Inflammatory macrophage treated with lipopolysaccharide for 1 hour (primary cell): ENCODE measurements at regions not wholly inside any gene's neighbourhood (a gene's known extent, or its start where the extent isn't known, plus 50 kb on each side); places are given as distances from the start of the nearest gene placed in this dataset.

Experiments used
- DNase-seq, 2 donors: peaks; one replicate each; pipeline ENCODE4 v3.0.0-alpha.2; 2020 to 2022

DNA sequence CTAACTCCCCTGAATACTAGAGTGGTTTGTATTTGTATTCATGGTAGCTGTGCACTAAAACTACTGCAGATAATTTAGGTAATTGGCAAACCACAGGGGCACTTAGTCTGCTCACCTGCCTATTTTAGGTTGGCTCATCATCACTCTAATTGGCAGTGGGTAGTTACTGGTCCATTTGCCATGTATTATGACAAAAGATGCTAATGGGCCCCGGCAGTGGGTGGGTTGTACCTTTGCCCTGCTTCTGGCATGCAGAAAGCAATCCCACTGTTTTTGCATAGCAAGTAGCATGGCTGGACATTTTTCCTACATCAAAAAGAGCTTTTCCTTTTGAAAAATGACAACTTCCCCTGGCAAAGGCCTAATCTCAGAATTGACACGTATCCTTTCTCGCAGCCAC, 741.4 kb upstream of the MAP3K7 start:
- DNase-seq, result no peak

DNA sequence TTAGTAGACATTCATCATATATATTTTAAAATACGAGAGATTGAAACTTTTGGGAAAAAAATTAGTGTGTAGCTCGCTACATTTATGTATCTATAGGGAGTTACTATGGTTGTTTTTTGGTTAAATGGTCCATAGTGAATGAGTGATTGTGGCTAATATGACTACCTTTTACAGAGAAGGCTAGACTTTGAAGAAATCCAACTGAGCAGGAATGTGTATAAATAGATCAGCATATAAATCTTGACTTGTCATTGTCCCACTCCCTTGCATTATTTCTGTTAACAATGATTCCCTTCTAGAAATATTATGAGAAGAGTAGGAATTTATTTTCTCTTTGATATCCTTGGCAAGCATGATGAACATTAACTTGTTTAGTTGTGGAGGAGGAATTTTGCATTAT, 737.8 kb upstream of the MAP3K7 start:
- DNase-seq, result no peak

DNA sequence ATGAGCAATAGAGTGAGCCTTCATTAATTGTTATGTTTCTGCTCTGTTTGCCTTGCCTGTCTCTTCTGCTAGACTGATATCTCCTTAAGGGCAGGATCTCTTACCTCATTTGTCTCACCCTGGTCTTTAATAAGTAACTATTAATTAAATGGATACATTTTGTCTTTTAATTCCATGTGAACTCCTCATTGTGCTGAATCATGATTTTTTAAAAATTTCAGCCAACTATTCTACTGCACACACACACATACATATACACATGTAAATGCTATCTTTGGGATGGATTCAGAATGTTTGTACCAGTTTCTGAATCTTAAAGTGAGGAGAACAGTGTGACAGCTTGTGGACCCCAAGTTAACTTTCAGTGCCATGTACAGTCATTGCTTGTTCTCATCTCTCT, 731.1 kb upstream of the MAP3K7 start:
- no peak for DNase-seq

DNA sequence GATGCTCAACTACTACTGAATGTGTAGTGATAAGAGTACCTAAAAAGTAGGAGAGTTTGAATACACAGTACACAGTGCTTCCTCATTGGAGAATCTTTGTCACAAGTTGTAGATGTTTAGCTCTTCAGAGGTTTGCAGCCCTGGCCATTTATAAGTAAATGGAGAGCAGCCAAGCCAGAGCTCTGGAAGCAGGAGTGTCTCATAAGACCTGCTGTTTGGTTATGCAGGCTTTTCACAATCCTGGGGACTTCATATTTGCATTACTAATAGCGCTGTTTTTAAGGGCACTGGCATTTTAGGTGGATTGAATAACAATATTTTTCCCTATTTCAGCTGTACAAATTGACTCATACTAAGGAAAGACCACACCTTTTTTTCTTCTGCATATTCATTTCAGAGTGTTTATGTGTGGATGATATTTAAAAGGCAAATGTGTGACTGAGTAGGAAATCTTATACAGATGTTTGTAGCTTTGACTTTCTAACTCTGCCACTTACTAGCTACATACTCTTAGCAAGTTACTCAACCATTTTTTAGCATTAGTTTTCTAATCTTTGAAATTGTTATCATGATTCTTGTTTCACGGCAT, 730.5 kb upstream of the MAP3K7 start:
- no peak for DNase-seq

DNA sequence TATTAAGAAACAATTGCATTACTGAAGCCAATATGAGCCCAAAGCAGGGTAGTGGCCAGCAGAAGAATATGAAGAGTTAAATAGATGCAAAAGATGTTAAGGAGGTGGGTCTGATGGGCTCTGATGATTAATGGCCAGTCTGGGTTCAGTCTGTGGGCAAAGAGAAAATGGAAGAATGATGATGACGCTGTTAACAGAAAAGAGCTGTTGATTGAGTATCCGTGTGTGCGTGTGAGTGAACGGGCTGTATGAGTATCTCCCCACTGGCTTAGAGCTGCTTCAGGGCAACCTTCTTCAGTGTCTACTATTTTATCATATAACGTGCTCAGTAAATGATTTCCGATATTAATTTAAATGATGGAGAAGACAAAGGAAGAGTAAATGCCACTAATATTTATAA, 723.3 kb upstream of the MAP3K7 start:
- DNase-seq, result no peak

DNA sequence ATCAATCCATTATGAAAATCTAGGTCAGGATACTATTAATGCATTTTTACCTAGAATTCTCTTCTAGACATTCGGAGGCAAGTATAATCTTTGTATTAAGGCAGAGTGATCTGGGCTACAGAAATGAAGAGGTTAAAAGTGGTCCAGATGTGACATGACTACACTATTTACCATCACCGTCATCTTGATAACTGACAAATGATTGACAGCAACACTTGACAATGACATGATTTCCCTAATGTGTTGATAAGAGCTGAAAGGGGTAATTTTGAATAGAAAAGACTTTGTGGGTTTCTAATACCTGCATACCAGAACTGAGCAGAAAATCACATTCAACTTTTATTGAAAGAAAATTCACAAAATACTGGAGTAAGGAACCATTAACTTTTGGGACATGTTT, 718.9 kb upstream of the MAP3K7 start:
- DNase-seq, result no peak

DNA sequence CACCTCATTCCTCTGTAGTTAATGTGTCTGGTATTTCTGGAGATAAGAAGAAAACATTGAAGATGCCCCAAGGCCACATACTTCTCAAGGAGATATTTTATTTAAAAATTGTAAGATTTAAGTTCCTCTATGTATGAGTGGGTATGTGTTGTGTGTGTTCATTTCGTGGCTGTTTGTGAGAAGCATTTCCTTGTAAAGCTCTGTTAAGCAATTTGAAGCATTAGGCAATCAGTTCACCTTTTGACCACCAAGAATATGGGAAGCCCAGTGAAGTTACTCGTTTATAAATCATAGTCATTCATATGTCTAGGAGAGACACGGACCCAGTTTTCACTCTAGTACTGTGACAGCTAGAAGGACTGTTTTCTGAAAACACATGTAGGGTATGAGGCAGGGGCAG, 717.6 kb upstream of the MAP3K7 start:
- no peak for DNase-seq

DNA sequence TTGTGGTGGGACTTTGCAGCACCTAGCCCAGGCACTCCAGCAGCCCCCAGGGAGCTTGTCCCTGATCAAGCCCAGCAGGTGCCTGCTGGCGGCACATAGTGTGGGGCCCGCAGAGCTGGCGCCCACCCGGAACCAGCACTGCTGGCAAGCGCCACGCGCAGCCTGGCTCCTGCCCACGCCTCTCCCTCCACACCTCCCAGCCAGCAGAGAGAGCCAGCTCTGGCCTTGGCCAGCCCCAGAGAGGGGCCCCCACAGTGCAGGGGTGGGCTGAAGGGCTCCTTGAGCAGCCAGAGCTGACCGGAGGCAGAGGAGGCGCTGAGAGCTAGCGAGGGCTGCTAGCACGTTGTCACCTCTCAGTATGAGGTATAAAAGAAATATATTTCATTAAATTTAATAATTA, 716.5 kb upstream of the MAP3K7 start:
- DNase-seq, result no peak

DNA sequence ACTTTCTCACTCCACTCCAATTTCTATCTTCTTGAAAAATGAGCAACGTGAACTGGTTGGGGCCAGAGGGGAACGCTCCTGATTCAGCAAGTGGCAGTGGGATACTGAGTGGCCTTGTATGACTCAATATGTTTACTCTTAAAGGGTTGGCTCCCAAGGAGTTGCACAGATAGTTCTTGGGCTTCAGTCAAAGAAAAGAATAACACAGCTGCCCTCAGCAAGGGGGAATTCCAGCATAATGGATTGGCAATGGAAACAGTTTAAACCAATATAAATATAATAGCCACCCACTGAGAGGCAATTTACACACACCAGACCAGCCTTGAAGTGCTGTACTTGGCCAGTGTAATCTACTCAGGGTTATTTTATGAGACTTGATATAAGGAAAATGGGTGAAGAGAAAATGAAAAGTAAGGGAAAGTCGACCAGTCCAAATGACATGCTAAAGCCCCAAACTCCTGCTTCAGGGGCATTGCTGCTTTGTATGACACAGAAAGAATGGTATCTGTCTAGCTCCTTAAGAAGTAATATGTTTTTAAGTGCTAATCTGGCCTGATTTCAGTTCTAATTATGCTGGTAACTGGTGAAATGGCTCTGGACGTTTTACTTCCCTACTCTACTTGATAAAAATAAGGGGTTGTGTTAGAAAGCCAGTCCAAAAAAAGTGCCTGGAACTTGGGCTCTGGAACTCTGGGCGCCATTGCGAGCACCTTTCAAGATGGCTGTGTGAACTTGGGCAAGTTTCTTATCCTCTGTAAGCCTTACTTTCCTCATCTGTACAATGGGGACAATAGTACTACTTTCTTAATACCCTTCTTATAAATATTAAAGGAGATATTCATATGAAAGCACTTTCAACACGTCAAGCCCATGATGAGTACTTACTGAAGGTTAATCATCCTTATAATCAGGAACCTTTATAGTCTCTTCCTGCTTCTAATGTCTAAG, 712.9 kb upstream of the MAP3K7 start:
- DNase-seq, result no peak

DNA sequence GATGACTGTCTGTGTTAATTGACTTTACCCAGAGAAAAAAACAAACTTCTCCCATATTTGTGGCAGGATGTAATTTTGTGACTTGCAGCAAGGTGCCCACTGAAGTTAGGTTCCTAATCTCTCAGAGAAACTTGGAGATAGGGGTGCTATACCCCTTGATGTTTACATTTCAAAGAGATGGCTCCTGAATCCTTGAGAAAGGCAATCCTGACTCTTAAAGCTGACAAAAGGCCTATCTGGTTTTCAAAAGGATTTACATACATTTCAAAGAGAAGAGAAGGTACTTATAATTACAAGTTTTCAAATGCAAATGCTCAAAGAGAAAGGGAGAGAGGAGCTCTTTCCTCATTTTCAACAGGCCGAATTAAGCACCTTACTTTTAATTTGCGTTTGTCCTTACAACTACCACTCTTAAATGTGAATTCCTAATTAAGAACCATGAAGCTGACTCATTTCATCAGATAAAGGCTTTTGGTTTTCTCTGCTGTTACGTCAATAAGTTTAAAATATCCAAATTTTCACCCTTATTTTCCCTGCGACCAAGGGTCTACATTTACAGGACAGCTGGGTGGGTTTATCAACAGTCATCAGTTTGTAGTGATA, 711.8 kb upstream of the MAP3K7 start:
- no peak for DNase-seq

DNA sequence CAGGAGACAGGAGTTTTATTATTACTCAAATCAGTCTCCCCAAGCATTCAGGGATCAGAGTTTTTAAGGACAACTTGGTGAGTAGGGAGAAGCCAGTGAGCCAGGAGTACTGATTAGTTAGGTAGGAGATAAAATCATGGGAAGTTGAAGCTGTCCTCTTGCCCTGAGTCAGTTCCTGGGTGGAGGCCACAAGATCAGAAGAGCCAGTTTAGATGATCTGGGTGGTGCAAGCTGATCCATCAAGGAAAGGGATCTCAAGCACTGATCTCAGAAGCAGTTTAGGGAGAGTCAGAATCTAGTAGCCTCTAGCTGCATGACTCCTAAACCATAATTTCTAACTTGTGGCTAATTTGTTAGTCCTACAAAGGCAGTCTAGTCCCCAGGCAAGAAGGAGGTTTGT, 706.5 kb upstream of the MAP3K7 start:
- no peak for DNase-seq

DNA sequence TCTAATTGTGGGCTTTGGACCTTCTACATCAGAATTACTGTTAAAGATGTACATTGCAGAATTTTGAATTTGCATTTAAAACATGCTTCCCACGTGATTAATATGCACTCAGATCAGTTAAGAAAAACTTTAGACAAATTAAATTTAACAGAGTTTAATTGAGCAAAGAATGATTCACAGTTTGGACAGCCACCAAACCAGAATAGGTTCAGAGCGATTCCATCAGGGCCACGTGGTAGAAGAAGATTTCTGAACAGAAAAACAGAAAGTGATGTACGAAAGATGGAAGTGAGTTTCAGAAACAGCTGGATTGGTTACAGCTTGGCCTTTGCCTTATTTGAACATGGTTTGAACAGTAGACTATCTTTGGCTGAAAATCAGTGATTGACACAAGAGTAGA, 704.2 kb upstream of the MAP3K7 start:
- no peak for DNase-seq

DNA sequence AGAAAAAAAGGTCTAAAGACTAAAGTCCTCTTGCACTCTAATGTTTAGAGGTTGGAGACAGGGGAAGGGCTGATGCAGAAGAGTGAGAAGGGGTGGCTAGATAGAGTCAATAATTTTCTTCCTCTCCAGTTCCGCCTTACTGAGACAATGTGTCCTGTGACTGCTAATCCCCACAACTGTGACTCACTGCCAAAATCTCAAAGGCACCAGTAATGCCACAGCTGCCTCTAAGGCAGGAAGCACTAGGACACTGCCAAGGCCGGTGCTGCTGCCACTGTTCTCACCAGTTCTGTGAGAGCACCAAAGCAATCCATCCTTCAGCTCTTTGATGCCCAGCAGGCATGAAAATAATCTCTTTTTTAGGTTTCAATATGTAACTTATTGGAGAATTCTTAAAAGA, 701.9 kb upstream of the MAP3K7 start:
- no peak for DNase-seq

DNA sequence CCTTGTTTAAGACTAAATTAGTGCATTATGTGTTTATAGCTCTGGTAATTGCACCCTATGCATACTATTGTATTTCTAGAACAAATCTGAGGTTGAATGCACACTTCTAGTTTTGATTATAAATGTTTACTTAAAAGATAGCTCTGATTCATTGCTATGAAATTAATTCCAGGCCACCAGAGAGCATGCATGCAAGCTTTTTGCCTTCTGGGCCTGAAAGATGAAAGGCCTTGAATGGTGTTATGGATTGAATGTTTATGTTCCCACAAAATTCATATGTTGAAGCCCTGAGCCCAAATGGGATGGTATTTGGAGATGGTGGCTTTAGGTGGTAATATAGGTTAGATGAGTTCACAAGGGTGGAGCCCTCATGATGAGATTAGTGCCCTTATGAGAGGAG, 695.0 kb upstream of the MAP3K7 start:
- DNase-seq, result no peak

DNA sequence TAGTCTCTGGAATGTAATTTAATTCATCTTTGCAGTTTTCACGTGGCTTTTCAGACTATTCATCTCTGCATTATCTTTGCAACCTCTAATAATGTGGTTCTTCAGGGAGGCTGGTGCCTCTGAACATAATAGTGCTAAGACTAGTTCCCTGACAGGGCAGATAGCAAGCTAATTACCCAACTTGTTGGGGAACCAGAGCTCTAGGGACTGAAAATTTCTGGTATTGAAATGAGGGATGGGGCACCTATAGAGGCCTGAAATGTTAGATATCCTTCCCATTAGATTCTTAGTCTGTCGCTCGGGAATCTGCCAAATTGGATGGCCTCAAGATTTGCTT, 693.6 kb upstream of the MAP3K7 start:
- DNase-seq, result no peak

DNA sequence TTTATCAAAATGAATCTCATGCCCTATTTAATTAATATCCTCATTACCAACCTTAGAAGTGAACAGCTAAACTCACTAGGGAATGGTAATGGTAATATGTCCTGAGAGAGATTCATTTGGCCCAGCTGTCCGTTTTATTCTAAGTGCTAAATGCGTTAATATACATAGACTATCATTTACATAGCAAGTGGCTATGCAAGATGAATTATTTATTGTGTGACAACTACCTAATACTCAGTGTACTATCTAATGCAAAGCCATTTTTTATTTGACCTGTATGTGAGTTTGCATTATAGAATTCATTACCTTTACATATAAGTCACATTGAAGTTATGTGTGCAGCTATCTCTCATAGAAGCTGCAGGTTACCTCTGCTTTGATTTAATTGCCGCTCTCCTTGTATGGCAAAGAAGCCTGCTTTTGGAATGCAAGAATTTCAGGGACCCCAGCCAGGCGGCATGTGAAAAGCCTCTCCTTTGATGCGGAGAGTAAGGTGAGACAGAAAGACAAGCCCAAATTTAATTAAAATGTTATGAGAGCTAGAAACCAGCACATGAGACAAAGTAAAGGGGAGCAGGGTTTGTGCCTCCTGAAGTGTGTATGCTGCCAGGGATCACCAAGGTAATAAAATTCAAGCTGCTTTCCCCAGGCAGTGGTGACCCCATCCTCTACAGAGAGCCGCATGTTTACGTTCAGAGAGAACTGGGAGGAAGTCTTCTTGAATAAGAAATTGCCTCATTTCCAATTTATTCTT, 693.0 kb upstream of the MAP3K7 start:
- no peak for DNase-seq

DNA sequence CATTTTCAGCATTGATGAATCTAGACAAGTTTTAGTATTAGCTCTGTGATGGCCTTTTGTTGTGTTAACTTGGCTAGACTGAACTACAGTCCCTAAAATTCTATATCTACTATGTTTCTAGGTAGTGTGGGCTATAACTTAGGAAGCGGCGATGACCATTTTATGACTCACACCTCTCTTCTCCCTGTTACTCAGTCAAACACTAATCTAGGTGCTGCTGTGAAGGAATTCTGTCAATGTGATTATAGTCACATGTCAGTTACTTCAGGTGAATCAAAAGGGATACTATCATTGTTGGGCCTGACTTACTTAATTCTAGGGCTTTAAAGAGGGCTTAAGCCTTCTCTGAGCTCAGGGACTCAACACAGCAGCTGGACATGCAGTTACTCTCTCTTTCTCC, 691.5 kb upstream of the MAP3K7 start:
- DNase-seq, result no peak

DNA sequence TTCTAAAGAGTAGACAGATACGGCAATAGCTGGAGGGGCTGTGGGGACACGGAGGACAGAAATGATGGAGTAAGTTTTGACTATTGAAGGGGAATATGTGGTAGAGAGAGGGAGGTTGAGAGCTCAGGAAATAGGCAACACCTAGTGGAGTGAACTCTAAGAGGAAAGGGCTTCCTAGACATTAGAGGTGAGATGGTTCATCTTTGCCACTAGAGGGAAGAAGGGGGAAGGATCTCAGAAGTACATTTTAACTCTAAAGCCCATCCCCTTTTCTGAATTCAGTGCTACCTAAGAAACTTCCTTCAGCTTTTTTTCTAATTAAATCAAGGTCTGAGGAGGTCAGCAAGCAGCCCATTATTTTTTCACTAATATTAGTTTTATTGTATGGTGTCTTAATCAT, 689.4 kb upstream of the MAP3K7 start:
- no peak for DNase-seq

DNA sequence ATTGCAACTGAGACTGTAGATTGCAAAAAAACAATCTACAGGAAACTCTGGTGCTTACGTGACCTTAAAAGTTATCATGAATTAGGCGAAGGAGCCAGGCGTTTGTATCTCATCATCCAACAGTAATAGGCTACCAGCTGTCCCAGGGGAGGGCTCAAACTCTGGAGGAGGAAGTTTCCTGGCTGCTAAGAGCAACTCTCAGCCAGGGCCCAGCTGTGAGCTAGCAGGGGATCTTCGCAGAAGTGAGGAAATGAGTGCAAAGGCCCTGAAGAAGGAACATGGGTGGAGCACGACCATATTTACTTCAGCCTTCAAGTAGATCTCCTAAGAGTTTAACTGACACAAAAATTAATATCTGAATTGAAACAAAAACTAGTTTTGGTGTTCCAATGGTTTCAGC, 686.9 kb upstream of the MAP3K7 start:
- no peak for DNase-seq

DNA sequence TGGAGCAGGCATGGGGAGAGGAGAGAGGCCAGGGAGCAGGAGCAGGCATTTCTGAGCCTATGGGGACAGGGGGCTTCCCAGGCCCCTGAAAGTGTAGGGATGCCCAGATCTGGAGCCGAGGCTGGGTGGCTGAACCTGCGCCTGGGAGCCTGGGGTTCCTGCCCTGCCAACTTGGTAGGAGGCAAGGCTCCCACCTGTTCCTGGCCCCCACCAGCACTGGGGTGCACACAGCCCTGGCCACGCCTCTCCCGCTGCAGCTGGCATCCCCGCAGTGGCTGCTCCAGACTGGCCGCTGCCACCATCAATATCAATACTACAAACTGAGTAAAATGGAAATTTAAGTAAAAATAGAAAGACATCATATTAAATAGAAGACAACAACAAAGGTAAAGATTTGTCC, 684.9 kb upstream of the MAP3K7 start:
- DNase-seq, result no peak

DNA sequence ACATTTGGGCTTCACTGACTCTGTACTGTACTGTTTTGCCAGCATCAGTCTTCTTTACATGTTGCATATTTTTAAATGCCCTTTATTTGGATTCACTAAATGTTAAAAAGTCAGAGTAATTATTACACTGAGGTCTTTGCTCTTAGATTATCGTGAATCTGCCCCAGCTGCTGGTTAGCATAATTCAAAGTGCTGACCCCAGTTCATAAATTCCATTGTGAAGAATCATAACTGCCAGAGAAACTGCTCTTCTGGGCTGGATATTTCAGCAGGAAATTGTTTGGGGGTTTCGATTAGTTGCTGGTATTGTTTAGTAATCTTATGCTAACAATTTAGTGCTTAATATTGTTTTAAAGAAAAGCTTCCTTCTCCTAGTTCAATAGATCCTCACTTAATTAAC, 682.1 kb upstream of the MAP3K7 start:
- DNase-seq, result no peak

DNA sequence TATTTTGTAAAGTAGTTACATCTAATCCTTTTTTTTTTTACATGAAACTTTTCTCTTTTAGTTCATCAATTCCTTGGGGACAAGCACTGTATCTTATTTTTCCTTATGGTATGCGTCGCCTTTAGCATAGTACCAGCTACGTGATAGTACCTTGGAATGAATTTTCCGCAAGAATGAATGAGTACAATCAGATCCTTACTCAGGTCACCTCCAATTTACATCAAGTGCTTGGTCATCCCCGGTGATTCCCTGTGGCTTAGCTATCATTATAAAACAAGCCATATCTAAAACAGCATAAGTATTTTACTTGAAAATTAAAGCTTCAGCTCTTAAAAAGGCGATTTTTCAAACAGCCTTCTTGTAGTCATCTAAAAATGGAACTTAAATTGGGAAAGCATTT, 680.4 kb upstream of the MAP3K7 start:
- no peak for DNase-seq

DNA sequence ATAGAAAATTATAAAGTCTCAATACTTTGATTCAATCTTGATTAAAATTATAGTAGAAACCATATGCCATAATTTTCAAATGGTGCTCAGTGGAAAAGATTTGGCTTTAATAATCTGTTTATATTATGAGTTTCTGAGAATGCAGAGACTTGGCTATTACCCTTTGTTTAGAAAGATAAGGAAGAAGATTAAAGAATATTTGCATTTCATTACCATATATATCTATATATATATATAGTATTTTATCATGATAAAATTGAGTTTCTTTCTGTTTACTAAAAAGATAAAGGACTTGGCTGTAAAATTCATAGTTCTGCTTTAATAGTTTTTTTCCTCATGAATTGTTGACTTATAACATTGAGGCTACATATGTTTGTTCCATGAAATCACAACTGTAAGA, 679.3 kb upstream of the MAP3K7 start:
- DNase-seq, result no peak

DNA sequence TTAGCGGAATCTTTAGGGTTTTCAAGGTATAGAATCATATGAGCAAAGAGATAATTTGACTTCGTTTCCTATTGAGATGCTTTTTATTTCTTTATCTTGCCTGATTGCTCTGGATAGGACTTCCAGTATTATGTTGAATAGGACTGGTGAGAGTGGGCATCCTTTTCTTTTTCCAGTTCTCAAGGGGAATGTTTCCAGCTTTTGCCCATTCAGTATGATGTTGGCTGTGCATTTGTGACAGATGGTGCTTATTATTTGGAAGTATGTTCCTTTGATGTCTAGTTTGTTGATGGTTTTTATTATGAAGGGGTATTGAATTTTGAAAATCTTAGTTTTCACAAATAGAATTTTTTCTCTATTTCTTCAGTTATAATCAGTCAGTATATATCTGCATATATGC, 656.6 kb upstream of the MAP3K7 start:
- no peak for DNase-seq
